SK-N-SH (cell line): ENCODE measurements at regions not wholly inside any gene's neighbourhood (a gene's known extent, or its start where the extent isn't known, plus 50 kb on each side); places are given as distances from the start of the nearest gene placed in this dataset.

Experiments used
- CTCF ChIA-PET: fragments of 300-600, 350-600 bp; formaldehyde crosslinking; extraction: SDS; loops from one replicate; lab custom pipeline; 2021; lab: Yijun Ruan, JAX
- POLR2A ChIA-PET: fragments of 350-600 bp; sonication (Branson Sonifier 250); formaldehyde crosslinking; extraction: SDS; loops from one replicate; lab custom pipeline; 2020; ENCODE audit warnings: antibody characterized with exemption, inconsistent platforms; lab: Yijun Ruan, JAX
- DNase-seq: peaks from one replicate; pipeline ENCODE4 v3.0.0; 2012
- H2AFZ ChIP-seq: fragments of 200-600 bp; sonication (generic); 2 replicates; pipeline ENCODE4 v1.8.1; 2016; ENCODE audit warnings: antibody characterized with exemption, mild to moderate bottlenecking, low read depth
- H3F3A ChIP-seq: fragments of 200-600 bp; sonication (generic); replicated peaks from 2 replicates; pipeline ENCODE3; 2016; ENCODE audit warnings: antibody characterized with exemption, mild to moderate bottlenecking; ENCODE audit not compliant: insufficient read depth
- H3K27ac ChIP-seq, 2 experiments: fragments of 200-500 bp in 1 of 2; fragments of 200-600 bp in 1 of 2; sonication (Bioruptor generic) in 1 of 2; sonication (generic), shearing (Covaris generic) in 1 of 2; 2 replicates each; pipeline versions ENCODE4 v1.5.1 to v1.6.1; 2014 to 2016; ENCODE audit warnings: low read depth in 2 of 2, inconsistent platforms in 1 of 2, low read length in 1 of 2, mild to moderate bottlenecking in 1 of 2, mixed read lengths in 1 of 2
- H3K27me3 ChIP-seq: fragments of 200-600 bp; sonication (generic), shearing (Covaris generic); 2 replicates; pipeline ENCODE4 v1.6.1; 2016; ENCODE audit warnings: mixed run types; ENCODE audit not compliant: insufficient read depth
- H3K36me3 ChIP-seq, 2 experiments: fragments of 200-500 bp in 1 of 2; fragments of 200-600 bp in 1 of 2; sonication (Bioruptor generic) in 1 of 2; sonication (generic) in 1 of 2; replicated peaks in 1 of 2; 2 replicates each; pipeline versions ENCODE3 to v1.5.1; 2014 to 2016; ENCODE audit warnings: low read length in 1 of 2, mild to moderate bottlenecking in 1 of 2; ENCODE audit not compliant: insufficient read depth in 2 of 2, control insufficient read depth in 1 of 2
- H3K4me1 ChIP-seq, 2 experiments: fragments of 200-500 bp in 1 of 2; fragments of 200-600 bp in 1 of 2; sonication (Bioruptor generic) in 1 of 2; sonication (generic), shearing (Covaris generic) in 1 of 2; 2 replicates each; pipeline versions ENCODE4 v1.5.1 to v1.6.1; 2014 to 2016; ENCODE audit warnings: low read depth in 1 of 2, low read length in 1 of 2, mixed run types in 1 of 2; ENCODE audit not compliant: insufficient read depth in 2 of 2, control insufficient read depth in 1 of 2
- H3K4me2 ChIP-seq: fragments of 200-600 bp; sonication (generic), shearing (Covaris generic); 2 replicates; pipeline ENCODE4 v1.6.1; 2017; ENCODE audit warnings: mixed run types
- H3K4me3 ChIP-seq, 2 experiments: fragments of 200-500 bp in 1 of 2; fragments of 200-600 bp in 1 of 2; sonication (Bioruptor generic) in 1 of 2; sonication (generic), shearing (Covaris generic) in 1 of 2; 2 replicates each; pipeline versions ENCODE4 v1.5.1 to v1.8.1; 2014 to 2016; ENCODE audit warnings: low read depth in 2 of 2, inconsistent platforms in 1 of 2, low read length in 1 of 2, mild to moderate bottlenecking in 1 of 2, mixed read lengths in 1 of 2, moderate library complexity in 1 of 2
- H3K79me2 ChIP-seq: fragments of 200-600 bp; sonication (generic); 2 replicates; pipeline ENCODE4 v1.8.1; 2017; ENCODE audit warnings: mild to moderate bottlenecking; ENCODE audit not compliant: insufficient read depth
- H3K9ac ChIP-seq: fragments of 200-600 bp; sonication (generic); 2 replicates; pipeline ENCODE4 v1.6.1; 2017; ENCODE audit warnings: mixed run types
- H3K9me2 ChIP-seq: fragments of 200-600 bp; sonication (generic); 2 replicates; pipeline ENCODE4 v1.6.1; 2017; ENCODE audit warnings: mixed run types
- H3K9me3 ChIP-seq: fragments of 200-600 bp; sonication (generic); 2 replicates; pipeline ENCODE4 v1.6.1; 2017; ENCODE audit warnings: mixed run types, mild to moderate bottlenecking, moderate library complexity
- H4K20me1 ChIP-seq: fragments of 200-600 bp; sonication (generic); 2 replicates; pipeline ENCODE4 v1.6.1; 2017; ENCODE audit warnings: mild to moderate bottlenecking, mixed run types; ENCODE audit not compliant: insufficient read depth
- CHD2 ChIP-seq: fragments of 150-350 bp; IDR thresholded peaks from 2 replicates; pipeline ENCODE4 v1.6.1; 2018; ENCODE audit warnings: low read length; ENCODE audit not compliant: partially characterized antibody
- CTCF ChIP-seq: fragments of 200-600 bp; sonication (generic); IDR thresholded peaks from 2 replicates; pipeline ENCODE4 v1.6.1; 2017; ENCODE audit warnings: antibody characterized with exemption, mild to moderate bottlenecking, moderate library complexity
- ELF1 ChIP-seq: IDR thresholded peaks from 2 replicates; pipeline ENCODE4 v1.4.0; 2012
- EP300 ChIP-seq, 2 experiments: IDR thresholded peaks; 2 replicates each; pipeline versions ENCODE4 v1.4.0 to v1.6.1; 2012; ENCODE audit warnings: borderline replicate concordance in 1 of 2, low read depth in 1 of 2, low read length in 1 of 2
- FOXJ3 ChIP-seq: sonication (generic); formaldehyde crosslinking; IDR thresholded peaks from 2 replicates; pipeline ENCODE4 v1.5.1; 2020; ENCODE audit warnings: mild to moderate bottlenecking, missing genetic modification reagents
- GABPA ChIP-seq: IDR thresholded peaks from 2 replicates; pipeline ENCODE4 v1.4.0; 2012; ENCODE audit warnings: low read depth, mild to moderate bottlenecking
- GATA2 ChIP-seq: sonication (generic); formaldehyde crosslinking; IDR thresholded peaks from 2 replicates; pipeline ENCODE4 v1.5.0; 2020; ENCODE audit warnings: mild to moderate bottlenecking, missing genetic modification reagents
- JUND ChIP-seq: IDR thresholded peaks from 2 replicates; pipeline ENCODE4 v1.4.0; 2012
- MEF2A ChIP-seq: IDR thresholded peaks from 2 replicates; pipeline ENCODE4 v1.4.0; 2012; ENCODE audit warnings: low read depth, borderline replicate concordance
- NFIC ChIP-seq: IDR thresholded peaks from 2 replicates; pipeline ENCODE4 v1.4.0; 2012; ENCODE audit warnings: borderline replicate concordance
- PBX3 ChIP-seq: IDR thresholded peaks from 2 replicates; pipeline ENCODE4; 2012
- POLR2AphosphoS5 ChIP-seq: IDR thresholded peaks from 2 replicates; pipeline ENCODE4 v1.6.1; 2012; ENCODE audit warnings: low read depth, low read length
- RCOR1 ChIP-seq: fragments of 150-350 bp; IDR thresholded peaks from 2 replicates; pipeline ENCODE4 v1.6.1; 2017; ENCODE audit warnings: antibody characterized with exemption, low read length
- SIN3A ChIP-seq: IDR thresholded peaks from 2 replicates; pipeline ENCODE4 v1.6.1; 2012; ENCODE audit warnings: low read depth, mild to moderate bottlenecking, low read length, moderate library complexity, borderline replicate concordance
- TAF1 ChIP-seq: IDR thresholded peaks from 2 replicates; pipeline ENCODE4 v1.6.1; 2012; ENCODE audit warnings: low read depth, mild to moderate bottlenecking, low read length, moderate library complexity, borderline replicate concordance
- TEAD4 ChIP-seq: IDR thresholded peaks from 2 replicates; pipeline ENCODE4 v1.4.0; 2012; ENCODE audit warnings: mild to moderate bottlenecking, borderline replicate concordance; ENCODE audit not compliant: insufficient read depth
- USF1 ChIP-seq: IDR thresholded peaks from 2 replicates; pipeline ENCODE4 v1.4.0; 2012; ENCODE audit warnings: low read depth, borderline replicate concordance
- YY1 ChIP-seq: IDR thresholded peaks from 2 replicates; pipeline ENCODE4 v1.4.0; 2012; ENCODE audit warnings: low read depth, mild to moderate bottlenecking
- WGBS: methylation state at CpG from one replicate; pipeline ENCODE4 v1.1.6; 2017; ENCODE audit warnings: low lambda C conversion rate; 5-methylcytosine and 5-hydroxymethylcytosine counted together
- TF ChIP-seq, protein P1 (sequence below): IDR thresholded peaks from 2 replicates; pipeline ENCODE4 v1.4.0; 2012; ENCODE audit warnings: low read depth
- TF ChIP-seq, protein P2 (sequence below): IDR thresholded peaks from 2 replicates; pipeline ENCODE4 v1.4.0; 2012; ENCODE audit warnings: low read depth, borderline replicate concordance
- TF ChIP-seq, protein P3 (sequence below): fragments of 150-350 bp; IDR thresholded peaks from 2 replicates; pipeline ENCODE4 v1.6.1; 2017; ENCODE audit warnings: antibody characterized with exemption, low read length, low read depth, borderline replicate concordance

GRCh38 chr13:81781471-81781870 is 1440.5 kb upstream of the SPRY2 start:
- POLR2A ChIA-PET: no interaction called here
- WGBS: 10% methylated on average over 3 of the region's 3 CpGs

DNA sequence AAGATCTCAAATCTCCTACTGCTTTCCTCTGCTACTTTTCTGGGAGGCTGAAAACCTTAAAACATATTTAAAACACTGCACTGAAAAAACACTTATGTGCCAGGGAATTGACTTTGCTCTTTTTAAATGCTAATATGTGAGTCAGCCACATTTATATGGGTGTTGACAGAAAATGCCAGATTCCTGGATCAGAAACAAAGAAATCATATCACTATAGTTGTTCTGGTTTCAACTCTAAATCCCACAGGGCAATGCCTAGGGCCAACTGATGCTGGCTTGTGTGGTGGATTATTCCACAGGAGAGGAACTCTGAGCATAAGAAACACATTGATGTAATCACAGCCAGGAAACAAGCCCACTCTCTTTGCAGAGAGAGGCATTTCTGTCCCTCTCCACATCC is 1439.0 kb upstream of the SPRY2 start:
- Histone ChIP-seq H3K9ac (no peak overlapping the region), H3K27ac (no peak overlapping the region), H3K9me3 (no peaks in the 10 kb centered on the region), H3K4me3 (no peak overlapping the region), H2AFZ (no peak overlapping the region), H3K27me3 (no peaks in the 10 kb centered on the region), H3K79me2 (no peaks in the 10 kb centered on the region), H3K4me1 (no peaks in the 10 kb centered on the region), H3K4me2 (no peak overlapping the region), H3K36me3 (no peaks in the 10 kb centered on the region), H3F3A (no peaks in the 10 kb centered on the region), H3K9me2 (no peaks in the 10 kb centered on the region), H4K20me1 (no peaks in the 10 kb centered on the region)
- CTCF ChIA-PET: no interaction called here
- no peak for DNase-seq
- POLR2A ChIA-PET: no interaction called here
- no peak for TF ChIP-seq GATA2 (CRISPR knock-in tag)
- no peak for TF ChIP-seq FOXJ3
- no peak for TF ChIP-seq PBX3
- TF ChIP-seq CTCF: no peak
- TF ChIP-seq YY1: no peak
- TF ChIP-seq MEF2A: no peak
- TF ChIP-seq, protein P1, sequence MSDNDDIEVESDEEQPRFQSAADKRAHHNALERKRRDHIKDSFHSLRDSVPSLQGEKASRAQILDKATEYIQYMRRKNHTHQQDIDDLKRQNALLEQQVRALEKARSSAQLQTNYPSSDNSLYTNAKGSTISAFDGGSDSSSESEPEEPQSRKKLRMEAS: no peak
- TF ChIP-seq, protein P2, sequence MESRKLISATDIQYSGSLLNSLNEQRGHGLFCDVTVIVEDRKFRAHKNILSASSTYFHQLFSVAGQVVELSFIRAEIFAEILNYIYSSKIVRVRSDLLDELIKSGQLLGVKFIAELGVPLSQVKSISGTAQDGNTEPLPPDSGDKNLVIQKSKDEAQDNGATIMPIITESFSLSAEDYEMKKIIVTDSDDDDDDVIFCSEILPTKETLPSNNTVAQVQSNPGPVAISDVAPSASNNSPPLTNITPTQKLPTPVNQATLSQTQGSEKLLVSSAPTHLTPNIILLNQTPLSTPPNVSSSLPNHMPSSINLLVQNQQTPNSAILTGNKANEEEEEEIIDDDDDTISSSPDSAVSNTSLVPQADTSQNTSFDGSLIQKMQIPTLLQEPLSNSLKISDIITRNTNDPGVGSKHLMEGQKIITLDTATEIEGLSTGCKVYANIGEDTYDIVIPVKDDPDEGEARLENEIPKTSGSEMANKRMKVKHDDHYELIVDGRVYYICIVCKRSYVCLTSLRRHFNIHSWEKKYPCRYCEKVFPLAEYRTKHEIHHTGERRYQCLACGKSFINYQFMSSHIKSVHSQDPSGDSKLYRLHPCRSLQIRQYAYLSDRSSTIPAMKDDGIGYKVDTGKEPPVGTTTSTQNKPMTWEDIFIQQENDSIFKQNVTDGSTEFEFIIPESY: no peak
- no peak for TF ChIP-seq EP300 (IDR thresholded peaks at IDR 0.05; ENCODE audit: borderline replicate concordance in 1 of 2, low read depth in 1 of 2, low read length in 1 of 2)
- TF ChIP-seq TAF1: no peak
- TF ChIP-seq POLR2AphosphoS5: no peak
- no peak for TF ChIP-seq NFIC
- TF ChIP-seq, protein P3, sequence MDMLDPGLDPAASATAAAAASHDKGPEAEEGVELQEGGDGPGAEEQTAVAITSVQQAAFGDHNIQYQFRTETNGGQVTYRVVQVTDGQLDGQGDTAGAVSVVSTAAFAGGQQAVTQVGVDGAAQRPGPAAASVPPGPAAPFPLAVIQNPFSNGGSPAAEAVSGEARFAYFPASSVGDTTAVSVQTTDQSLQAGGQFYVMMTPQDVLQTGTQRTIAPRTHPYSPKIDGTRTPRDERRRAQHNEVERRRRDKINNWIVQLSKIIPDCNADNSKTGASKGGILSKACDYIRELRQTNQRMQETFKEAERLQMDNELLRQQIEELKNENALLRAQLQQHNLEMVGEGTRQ: no peak
- TF ChIP-seq RCOR1: no peak
- TF ChIP-seq SIN3A: no peak
- no peak for TF ChIP-seq CHD2
- TF ChIP-seq TEAD4: no peak
- TF ChIP-seq JUND: no peak

More at GRCh38 chr13:81781471-81781870, 1440.5 kb upstream of the SPRY2 start:
- Histone ChIP-seq H3K4me2 (no peak overlapping the region), H3K36me3 (no peaks in the 10 kb centered on the region), H3K9me2 (no peaks in the 10 kb centered on the region), H3F3A (no peaks in the 10 kb centered on the region), H3K79me2 (no peaks in the 10 kb centered on the region), H3K27ac (no peak overlapping the region), H2AFZ (no peak overlapping the region), H3K27me3 (no peaks in the 10 kb centered on the region), H3K4me3 (no peak overlapping the region), H3K9ac (no peak overlapping the region), H3K9me3 (no peaks in the 10 kb centered on the region), H4K20me1 (no peaks in the 10 kb centered on the region), H3K4me1 (no peaks in the 10 kb centered on the region)
- CTCF ChIA-PET: interaction anchor here (1.4 kb wide), 1 partner anchor 67 kb away, joined by 3 read pairs; no protein-coding TSS in a partner anchor
- no peak for TF ChIP-seq ELF1
- no peak for TF ChIP-seq GATA2 (CRISPR knock-in tag)
- TF ChIP-seq, protein P1: no peak
- TF ChIP-seq USF1: no peak
- TF ChIP-seq NFIC: no peak
- no peak for TF ChIP-seq GABPA
- no peak for DNase-seq
